T-helper 1 cell treated with Interleukin-12 subunit alpha and Interleukin-12 subunit beta and Interleukin-4 antibody, amounts not matched to agents 30 μg/mL and 1 μg/mL, for 36 hours (primary cell): ENCODE measurements at regions not wholly inside any gene's neighbourhood (a gene's known extent, or its start where the extent isn't known, plus 50 kb on each side); places are given as distances from the start of the nearest gene placed in this dataset.

Experiments
- H3K27ac Mint-ChIP-seq: one replicate; pipeline ENCODE4 v1.8.0; 2021; ENCODE audit warnings: mild to moderate bottlenecking, mixed read lengths
- H3K27me3 Mint-ChIP-seq: one replicate; pipeline ENCODE4 v1.8.0; 2021; ENCODE audit warnings: low read depth, mixed read lengths
- H3K36me3 Mint-ChIP-seq: one replicate; pipeline ENCODE4 v1.8.0; 2021; ENCODE audit warnings: low read depth, mixed read lengths
- H3K4me1 Mint-ChIP-seq: one replicate; pipeline ENCODE4 v1.8.0; 2021; ENCODE audit warnings: low read depth, mixed read lengths
- H3K4me3 Mint-ChIP-seq: one replicate; pipeline ENCODE4 v1.8.0; 2021; ENCODE audit warnings: mild to moderate bottlenecking, moderate library complexity, mixed read lengths
- H3K9me3 Mint-ChIP-seq: one replicate; pipeline ENCODE4 v1.8.0; 2021; ENCODE audit warnings: mixed read lengths

DNA sequence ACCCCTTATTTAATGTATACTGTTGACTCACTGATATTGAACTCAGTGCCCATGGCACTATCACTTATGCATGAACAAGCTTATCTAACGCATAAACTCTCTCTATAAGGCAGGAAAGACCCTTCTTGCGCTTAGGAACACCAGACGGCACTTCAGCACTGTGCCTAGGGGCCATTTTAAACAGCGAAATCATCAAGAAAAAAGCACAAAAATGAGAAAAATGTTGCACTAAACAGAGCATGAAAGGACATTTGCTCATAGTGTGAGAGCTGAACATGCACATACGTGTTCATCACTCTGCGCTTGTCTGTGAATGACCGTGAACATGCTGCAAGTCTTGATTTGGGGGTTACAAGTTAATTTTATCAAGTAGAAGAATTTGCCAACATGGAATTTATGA is 109.6 kb downstream of the WDR11 start:
- no peak overlapping the region for H3K27ac Mint-ChIP-seq
- no peaks in the 10 kb centered on the region for H3K4me1 Mint-ChIP-seq
- no peak overlapping the region for H3K4me3 Mint-ChIP-seq
- H3K9me3 Mint-ChIP-seq: no peaks in the 10 kb centered on the region
- no peaks in the 10 kb centered on the region for H3K36me3 Mint-ChIP-seq
- H3K27me3 Mint-ChIP-seq: peaks cover 3% of the 10 kb centered on the region

DNA sequence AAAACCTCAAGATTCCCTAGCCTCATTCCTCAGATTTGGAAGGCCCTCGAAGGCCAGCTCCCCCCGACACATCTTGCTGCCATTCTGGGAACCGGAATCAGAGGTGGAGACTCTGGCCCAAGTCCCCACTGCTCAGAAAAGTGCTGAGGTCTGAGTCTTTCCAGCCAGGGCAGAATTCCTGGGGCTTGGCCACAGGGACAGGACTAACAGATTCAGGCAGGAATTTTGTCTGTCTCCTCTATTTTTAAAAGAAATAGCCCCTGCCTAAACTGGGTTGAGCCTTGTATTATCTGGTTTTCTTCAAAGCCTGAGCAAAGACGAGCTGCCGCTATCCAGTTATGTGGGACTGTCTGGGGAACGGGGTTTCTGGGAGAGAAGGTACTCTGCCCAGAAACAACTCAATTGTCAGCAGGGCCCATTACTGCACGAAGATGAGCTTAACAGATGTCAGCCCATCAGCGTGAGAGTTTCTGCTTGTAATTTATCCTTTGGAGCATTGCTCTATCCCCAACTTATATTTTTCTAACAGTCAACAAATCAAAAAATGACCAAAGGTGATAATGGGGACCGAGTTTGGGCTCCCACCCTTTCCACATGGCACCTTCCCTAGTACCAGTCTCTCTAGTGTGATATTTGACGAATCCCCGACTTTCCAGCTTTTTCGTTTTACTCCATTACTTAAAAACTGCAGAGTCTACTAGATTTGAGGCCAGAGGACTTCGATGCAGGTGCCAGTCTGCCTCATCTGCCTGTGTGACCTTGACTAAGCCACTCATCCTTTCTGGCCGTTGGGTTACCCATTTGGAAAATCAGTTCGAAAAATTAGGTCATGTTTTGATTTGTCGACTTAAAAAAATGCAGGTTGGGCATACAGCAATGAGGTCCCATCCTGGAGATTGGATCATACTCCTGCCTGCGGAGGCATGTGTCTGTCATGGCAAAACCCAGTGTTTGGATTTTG is 110.9 kb downstream of the WDR11 start:
- H3K4me3 Mint-ChIP-seq: no peak overlapping the region
- H3K27ac Mint-ChIP-seq: no peak overlapping the region
- peaks cover 3% of the 10 kb centered on the region for H3K27me3 Mint-ChIP-seq
- no peaks in the 10 kb centered on the region for H3K9me3 Mint-ChIP-seq
- no peaks in the 10 kb centered on the region for H3K4me1 Mint-ChIP-seq
- no peaks in the 10 kb centered on the region for H3K36me3 Mint-ChIP-seq

DNA sequence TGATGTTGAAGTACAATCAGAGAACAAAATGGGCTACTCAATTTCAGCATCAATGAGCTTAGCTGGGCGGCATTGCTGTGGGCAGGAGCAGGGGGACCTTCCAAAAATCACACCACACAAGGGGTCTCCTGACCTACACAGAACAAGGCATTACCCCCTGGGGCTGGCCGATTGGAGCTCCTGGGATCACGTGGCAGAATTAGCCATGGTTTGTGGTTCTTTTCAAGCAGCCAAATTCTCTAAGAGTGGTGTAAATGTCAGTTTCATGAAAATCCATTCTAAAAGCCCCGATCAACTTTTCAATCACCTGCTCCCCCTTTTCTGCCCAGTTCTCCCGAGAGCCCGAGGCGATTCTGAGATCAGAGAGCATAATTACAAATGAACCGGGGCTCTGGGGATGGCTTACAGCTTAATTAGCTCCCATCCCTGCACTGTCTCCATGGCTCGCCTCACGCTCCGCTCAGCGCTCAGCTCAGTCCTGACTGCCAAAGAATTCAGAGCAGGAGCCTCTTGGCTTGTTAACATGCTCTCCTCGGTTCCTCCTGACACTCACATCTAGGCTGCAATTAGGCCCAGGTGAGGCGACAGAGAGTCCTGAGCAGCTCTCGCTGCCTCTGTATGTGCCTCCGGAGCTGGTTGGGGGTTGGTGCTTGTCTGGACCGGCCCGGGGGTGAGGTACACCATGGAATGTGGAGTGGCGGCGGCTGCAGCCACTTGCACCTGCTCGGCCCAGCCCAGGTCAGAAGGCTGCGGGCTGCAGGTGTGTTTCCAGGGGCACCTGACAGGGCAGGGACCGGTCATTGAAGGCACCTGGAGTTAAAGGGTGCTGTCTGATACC is 111.8 kb downstream of the WDR11 start:
- H3K9me3 Mint-ChIP-seq: no peaks in the 10 kb centered on the region
- H3K27ac Mint-ChIP-seq: no peak overlapping the region
- H3K4me3 Mint-ChIP-seq: no peak overlapping the region
- no peaks in the 10 kb centered on the region for H3K36me3 Mint-ChIP-seq
- H3K27me3 Mint-ChIP-seq: peaks cover 3% of the 10 kb centered on the region
- H3K4me1 Mint-ChIP-seq: no peaks in the 10 kb centered on the region

DNA sequence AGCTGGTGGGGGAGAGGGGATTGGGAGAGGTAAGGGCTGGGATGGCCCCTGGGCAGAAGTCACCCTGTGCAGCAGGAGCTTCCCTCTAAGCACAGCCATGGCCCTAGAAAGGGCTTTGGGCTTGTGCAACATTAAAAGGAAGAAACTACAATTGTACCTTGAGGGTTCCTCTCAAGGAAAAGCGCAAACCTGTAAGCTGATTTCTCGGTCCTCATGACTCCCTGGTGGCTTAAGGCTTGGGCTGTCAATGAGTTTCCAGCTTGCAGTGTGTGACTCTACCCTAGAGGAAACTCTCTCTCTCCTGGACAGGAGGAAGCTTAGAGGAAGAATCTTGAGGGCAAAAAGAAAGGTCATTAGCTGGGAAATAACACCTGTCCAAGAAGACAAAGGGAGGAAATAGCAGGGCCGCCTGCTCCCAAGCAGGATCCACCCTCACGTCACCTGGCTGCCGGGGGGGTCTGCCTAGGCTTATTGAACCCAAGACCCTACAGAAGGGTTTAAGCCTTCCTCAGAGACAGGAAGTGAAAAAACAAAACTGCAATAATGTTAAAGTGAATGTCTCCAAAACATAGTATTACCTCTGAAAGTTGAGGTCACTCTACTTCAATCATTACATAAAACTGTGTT is 112.5 kb downstream of the WDR11 start:
- Mint-ChIP-seq H3K4me1 (no peaks in the 10 kb centered on the region), H3K4me3 (no peak overlapping the region), H3K27me3 (peaks cover 3% of the 10 kb centered on the region), H3K36me3 (no peaks in the 10 kb centered on the region), H3K9me3 (no peaks in the 10 kb centered on the region), H3K27ac (no peak overlapping the region)

DNA sequence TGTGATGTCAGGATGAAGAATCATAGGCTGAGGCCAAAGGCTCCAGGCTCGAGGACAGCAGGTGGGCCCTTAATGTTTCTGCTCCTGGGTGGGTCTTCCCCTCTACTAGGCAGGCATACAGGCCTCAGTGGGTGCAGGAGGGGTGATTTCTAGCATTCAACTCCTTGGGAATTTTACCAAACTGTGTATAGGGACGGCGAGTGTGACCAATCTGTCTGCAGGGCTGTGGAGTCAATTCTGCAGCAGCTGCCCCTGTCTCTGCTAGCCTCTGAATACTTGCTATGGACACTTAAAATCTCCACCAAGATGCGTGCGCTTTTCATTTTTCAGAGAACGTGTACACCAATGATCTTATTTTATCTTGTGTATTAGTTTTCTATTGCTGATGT is 115.5 kb downstream of the WDR11 start:
- no peak overlapping the region for H3K4me3 Mint-ChIP-seq
- no peaks in the 10 kb centered on the region for H3K4me1 Mint-ChIP-seq
- H3K9me3 Mint-ChIP-seq: no peaks in the 10 kb centered on the region
- no peak overlapping the region for H3K27ac Mint-ChIP-seq
- peaks cover 3% of the 10 kb centered on the region for H3K27me3 Mint-ChIP-seq
- H3K36me3 Mint-ChIP-seq: no peaks in the 10 kb centered on the region

DNA sequence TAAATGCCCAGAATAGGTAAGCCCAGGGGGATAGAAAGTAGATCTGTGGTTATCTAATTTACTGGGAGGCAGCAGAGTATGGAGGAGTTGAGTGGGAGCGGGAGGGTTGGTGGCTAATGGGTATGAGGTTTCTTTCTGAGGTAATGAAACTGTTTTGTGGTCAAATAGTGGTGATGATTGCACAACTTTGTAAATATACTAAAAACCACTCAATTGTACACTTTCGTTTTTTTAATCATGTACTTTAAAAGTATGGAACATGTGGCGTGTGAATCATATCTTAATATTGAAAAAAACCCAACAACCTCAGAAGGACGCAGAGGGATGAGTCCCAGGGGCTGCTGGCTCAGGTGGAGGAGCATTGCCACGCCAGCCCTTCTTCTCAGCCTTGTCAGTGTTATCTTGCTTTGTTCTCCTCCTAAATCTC is 118.1 kb downstream of the WDR11 start:
- no peaks in the 10 kb centered on the region for H3K36me3 Mint-ChIP-seq
- no peak overlapping the region for H3K27ac Mint-ChIP-seq
- peaks cover 3% of the 10 kb centered on the region for H3K27me3 Mint-ChIP-seq
- no peak overlapping the region for H3K4me3 Mint-ChIP-seq
- no peaks in the 10 kb centered on the region for H3K4me1 Mint-ChIP-seq
- peaks cover 3% of the 10 kb centered on the region for H3K9me3 Mint-ChIP-seq

DNA sequence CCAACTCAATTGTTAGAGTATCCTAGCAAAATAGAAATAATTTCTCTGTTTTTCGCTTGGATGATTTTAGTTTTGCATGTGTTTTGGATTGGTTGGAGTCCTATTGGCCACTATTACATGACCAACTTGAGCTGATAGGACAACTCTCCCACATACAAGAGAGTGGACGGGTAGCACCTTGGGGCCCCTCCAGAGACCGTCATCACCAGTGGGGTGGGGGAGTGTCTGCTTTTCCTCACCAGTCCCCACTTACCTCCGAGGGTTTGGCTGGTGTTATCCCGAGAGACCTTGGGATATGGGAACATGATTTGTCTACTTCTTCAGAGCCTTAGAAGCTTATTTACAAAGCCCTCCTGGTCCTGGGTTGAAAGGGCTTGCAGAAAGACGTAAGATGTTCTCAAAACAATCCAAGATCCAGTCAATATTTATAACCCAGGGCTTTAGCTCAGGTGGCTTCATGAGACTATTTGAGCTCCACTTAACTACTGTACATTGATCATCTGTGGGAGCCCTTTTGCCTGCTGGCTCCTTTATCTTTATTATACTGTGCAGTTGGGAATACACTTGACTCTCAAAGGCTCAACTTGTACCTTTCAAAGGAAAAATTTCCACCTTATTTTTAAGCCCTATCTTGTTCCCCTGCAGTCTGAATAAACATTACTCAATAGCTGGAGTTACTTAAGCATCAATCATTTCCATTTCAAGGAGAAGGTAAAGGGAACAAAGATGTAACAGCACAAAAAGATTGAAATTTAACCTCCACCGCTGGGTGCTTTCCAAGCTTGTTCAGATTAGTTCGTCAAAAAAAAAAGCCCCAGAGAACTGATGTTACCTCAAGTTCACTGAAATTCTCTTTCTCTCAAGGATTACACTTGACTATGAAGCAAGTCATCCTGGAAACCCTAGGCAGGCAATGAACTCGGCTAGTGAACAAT is 119.7 kb downstream of the WDR11 start:
- H3K36me3 Mint-ChIP-seq: no peaks in the 10 kb centered on the region
- H3K9me3 Mint-ChIP-seq: peaks cover 7% of the 10 kb centered on the region
- no peak overlapping the region for H3K27ac Mint-ChIP-seq
- H3K4me1 Mint-ChIP-seq: no peaks in the 10 kb centered on the region
- H3K27me3 Mint-ChIP-seq: peaks cover 5% of the 10 kb centered on the region
- no peak overlapping the region for H3K4me3 Mint-ChIP-seq

DNA sequence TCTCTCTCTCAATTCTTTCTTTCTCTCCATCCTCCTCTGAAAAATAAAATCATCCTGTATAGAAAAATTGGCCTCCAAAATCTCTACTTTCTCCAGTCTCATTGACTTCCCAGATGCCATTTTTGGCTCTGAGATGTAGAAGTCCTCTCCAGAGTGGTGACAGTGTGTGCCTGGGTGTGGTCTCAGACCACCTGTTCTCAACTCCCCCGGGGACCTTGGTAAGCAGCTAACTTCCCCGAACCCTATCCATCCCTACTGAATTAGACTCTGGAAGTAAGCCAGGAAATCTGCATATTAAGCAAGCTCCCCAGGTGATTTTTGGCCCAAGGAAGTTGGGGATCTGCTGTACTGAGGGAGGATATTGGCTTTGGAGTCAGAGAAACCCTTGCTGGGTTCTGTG is 120.5 kb downstream of the WDR11 start:
- Mint-ChIP-seq H3K9me3 (peaks cover 7% of the 10 kb centered on the region), H3K27ac (no peak overlapping the region), H3K27me3 (peaks cover 5% of the 10 kb centered on the region), H3K36me3 (no peaks in the 10 kb centered on the region), H3K4me1 (no peaks in the 10 kb centered on the region), H3K4me3 (no peak overlapping the region)

DNA sequence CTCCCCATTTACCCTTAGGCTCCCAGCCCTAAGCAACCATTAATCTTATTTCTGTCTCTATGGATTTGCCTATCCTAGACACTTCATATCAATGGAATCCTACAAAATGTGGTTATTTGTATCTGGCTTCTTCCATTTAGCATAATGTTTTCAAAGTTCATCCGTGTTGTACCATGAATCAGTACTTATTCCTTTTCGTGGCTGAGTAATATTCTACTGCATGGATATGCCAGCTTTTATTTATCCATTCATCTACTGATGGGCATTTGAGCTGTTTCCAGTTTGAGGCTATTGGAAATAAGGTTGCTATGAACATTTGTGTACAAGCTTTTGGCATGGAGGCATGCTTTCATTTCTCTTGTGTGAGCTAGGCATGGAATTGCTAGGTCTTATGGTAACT is 121.1 kb downstream of the WDR11 start:
- no peaks in the 10 kb centered on the region for H3K4me1 Mint-ChIP-seq
- peaks cover 5% of the 10 kb centered on the region for H3K27me3 Mint-ChIP-seq
- peaks cover 7% of the 10 kb centered on the region for H3K9me3 Mint-ChIP-seq
- H3K27ac Mint-ChIP-seq: no peak overlapping the region
- H3K36me3 Mint-ChIP-seq: no peaks in the 10 kb centered on the region
- no peak overlapping the region for H3K4me3 Mint-ChIP-seq

DNA sequence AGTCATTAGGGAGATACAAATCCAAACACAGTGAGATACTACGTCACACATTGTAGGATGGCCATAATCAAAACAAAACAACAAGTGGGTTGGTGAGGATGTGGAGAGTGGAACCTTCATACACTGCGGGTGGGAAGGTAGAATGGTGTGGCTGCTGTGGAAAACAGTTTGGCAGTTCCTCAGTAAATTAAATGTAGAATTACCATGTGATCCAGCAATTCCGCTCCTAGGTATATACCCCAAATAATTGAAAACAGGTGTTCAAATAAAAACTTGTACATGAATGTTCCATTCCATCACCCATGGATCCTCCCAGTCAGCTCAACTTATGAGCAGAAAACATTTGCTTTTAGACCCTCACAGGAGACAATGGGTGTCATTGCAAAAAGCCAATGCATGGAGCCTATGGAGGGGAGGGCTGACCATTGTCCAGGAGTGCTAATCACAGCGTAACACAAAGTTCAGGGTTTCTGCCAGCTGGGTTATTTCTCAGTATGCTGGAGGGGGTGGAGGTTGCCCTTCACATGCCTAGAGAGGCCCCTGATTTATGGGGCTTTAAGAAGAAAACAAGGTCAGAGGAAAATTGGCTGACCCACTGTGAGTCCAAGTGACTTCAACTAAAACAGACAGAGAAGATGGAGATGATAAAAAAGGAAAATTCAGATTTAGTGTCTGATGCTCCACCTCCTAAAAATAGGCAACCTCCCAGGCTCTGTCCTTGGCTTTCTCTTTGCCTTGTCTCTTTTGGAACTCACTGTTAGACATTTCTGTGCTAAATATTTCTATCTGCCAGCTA is 124.1 kb downstream of the WDR11 start:
- H3K27me3 Mint-ChIP-seq: peaks cover 20% of the 10 kb centered on the region
- no peaks in the 10 kb centered on the region for H3K36me3 Mint-ChIP-seq

DNA sequence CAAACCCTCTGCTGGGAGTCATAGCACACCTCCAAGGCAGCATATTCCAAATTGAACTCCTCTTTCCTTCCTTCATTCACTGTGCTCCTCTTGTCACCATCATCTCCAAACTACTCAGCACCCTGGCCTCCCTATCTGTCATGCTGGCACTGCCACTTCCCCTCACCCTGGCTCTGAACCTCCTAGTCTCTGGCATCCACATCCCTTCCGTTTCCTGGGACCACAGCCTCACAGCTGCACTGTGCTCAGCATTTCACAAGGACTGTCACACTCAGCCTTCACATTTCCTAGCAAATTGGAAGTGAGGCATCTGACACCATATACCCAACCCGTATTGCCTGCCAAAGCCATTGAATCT is 124.7 kb downstream of the WDR11 start:
- Mint-ChIP-seq H3K4me3 (no peak overlapping the region), H3K27me3 (peaks cover 24% of the 10 kb centered on the region), H3K27ac (no peak overlapping the region)

More for the DNA sequence above, 124.1 kb downstream of the WDR11 start:
- H3K9me3 Mint-ChIP-seq: peaks cover 7% of the 10 kb centered on the region
- H3K27ac Mint-ChIP-seq: no peak overlapping the region
- H3K4me3 Mint-ChIP-seq: no peak overlapping the region
- peaks cover 1% of the 10 kb centered on the region for H3K4me1 Mint-ChIP-seq

DNA sequence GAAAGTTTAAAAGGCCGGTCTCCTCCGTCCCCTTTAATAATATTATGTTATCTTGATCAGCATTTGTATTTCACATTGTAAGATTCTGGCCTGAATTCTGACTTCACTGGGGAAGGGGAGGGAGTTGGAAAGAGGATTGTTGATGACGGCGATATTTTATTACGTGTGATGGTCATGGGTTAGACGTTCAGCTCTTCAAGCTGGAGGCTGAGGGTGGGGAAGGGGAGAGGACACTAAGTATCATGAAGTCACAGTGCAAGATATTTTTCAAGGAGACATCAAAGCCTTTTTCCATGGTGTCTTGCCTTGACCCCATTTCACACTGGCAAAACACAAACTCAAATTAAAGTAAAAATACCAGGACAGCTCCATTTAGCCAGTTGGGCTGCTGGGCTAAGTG is 126.7 kb downstream of the WDR11 start:
- H3K4me1 Mint-ChIP-seq: peaks cover 1% of the 10 kb centered on the region
- H3K27ac Mint-ChIP-seq: no peak overlapping the region
- peaks cover 32% of the 10 kb centered on the region for H3K27me3 Mint-ChIP-seq
- peaks cover 7% of the 10 kb centered on the region for H3K9me3 Mint-ChIP-seq
- no peak overlapping the region for H3K4me3 Mint-ChIP-seq
- H3K36me3 Mint-ChIP-seq: no peaks in the 10 kb centered on the region

More for the DNA sequence above, 124.7 kb downstream of the WDR11 start:
- no peaks in the 10 kb centered on the region for H3K36me3 Mint-ChIP-seq
- H3K4me1 Mint-ChIP-seq: peaks cover 1% of the 10 kb centered on the region
- H3K9me3 Mint-ChIP-seq: peaks cover 7% of the 10 kb centered on the region

DNA sequence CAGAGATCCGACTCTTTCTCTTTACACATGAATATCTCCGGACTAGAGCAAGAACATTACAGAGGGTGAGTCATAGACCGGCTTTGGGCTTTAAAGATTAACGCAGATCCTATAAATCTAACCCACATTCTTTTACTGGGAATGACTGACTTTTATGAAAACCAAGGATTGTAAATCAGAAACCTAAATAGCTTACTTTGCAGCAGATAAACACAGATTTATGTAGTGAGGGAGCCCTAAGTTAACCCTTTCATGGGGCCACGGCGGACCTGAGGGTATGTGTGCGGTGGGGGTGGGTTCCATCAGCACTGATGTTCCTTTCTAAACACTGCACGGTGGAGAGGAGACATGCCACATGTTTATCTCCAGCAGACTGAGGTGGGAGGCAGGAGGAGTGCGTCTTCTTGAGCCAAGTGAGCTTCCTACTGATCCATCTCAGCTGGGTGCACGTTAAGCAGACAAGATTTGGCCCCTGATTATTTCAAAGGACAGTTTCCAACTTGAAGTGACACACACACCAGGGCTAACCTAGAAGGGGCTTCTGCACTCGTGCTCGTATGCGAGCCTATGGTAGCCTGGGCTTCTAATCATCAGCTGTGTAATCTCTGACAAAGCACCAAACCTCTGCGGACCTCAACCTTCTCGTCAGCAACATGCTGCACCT is 127.6 kb downstream of the WDR11 start:
- Mint-ChIP-seq H3K27me3 (peaks cover 32% of the 10 kb centered on the region), H3K4me1 (peaks cover 1% of the 10 kb centered on the region), H3K9me3 (peaks cover 7% of the 10 kb centered on the region)

More for the DNA sequence above, 127.6 kb downstream of the WDR11 start:
- Mint-ChIP-seq H3K27ac (no peak overlapping the region), H3K4me3 (no peak overlapping the region), H3K36me3 (no peaks in the 10 kb centered on the region)
